Skin of body (tissue), 1 donor: ENCODE measurements at regions not wholly inside any gene's neighbourhood (a gene's known extent, or its start where the extent isn't known, plus 50 kb on each side); places are given as distances from the start of the nearest gene placed in this dataset.
"Not testable (repeated sequence)": the region's sequence is repeated elsewhere in the genome, so short reads cannot be mapped to it uniquely, and the experiment has no call there.

Experiments
- DNase-seq: peaks from one replicate; lab custom pipeline; 2025; lab: John Stamatoyannopoulos, UW

- DNase-seq = no peak
Measured at GRCh38 chr13:93017493-93018112, 209.0 kb upstream of the GPC6 start.

- DNase-seq = no peak
Measured at GRCh38 chr13:93023929-93024328, 202.7 kb upstream of the GPC6 start.

- DNase-seq = no peak
Measured at GRCh38 chr13:93025984-93026383, 200.6 kb upstream of the GPC6 start.

GRCh38 chr13:93029536-93029935 is 197.1 kb upstream of the GPC6 start:
- DNase-seq = no peak

- no peak for DNase-seq
Measured at GRCh38 chr13:93036380-93036779, 190.2 kb upstream of the GPC6 start.

- no peak for DNase-seq
Measured at GRCh38 chr13:93037780-93038179, 188.8 kb upstream of the GPC6 start.

GRCh38 chr13:93038187-93038586 is 188.4 kb upstream of the GPC6 start:
- no peak for DNase-seq

- no peak for DNase-seq
Measured at GRCh38 chr13:93039131-93039530, 187.5 kb upstream of the GPC6 start.

GRCh38 chr13:93041566-93041965 is 185.0 kb upstream of the GPC6 start:
- DNase-seq = not testable (repeated sequence)

GRCh38 chr13:93045836-93046235 is 180.8 kb upstream of the GPC6 start:
- DNase-seq = no peak

GRCh38 chr13:93055233-93055632 is 171.4 kb upstream of the GPC6 start:
- DNase-seq = no peak

GRCh38 chr13:93058301-93058700 is 168.3 kb upstream of the GPC6 start:
- no peak for DNase-seq

GRCh38 chr13:93060144-93060543 is 166.5 kb upstream of the GPC6 start:
- DNase-seq = no peak

GRCh38 chr13:93066187-93066586 is 160.4 kb upstream of the GPC6 start:
- DNase-seq = no peak

- no peak for DNase-seq
Measured at GRCh38 chr13:93079294-93079693, 147.3 kb upstream of the GPC6 start.

GRCh38 chr13:93080166-93080565 is 146.4 kb upstream of the GPC6 start:
- no peak for DNase-seq

- DNase-seq = no peak
Measured at GRCh38 chr13:93080587-93080986, 146.0 kb upstream of the GPC6 start.

- no peak for DNase-seq
Measured at GRCh38 chr13:93086329-93086728, 140.3 kb upstream of the GPC6 start.

GRCh38 chr13:93098972-93099371 is 127.6 kb upstream of the GPC6 start:
- DNase-seq = no peak

GRCh38 chr13:93101226-93101734 is 125.3 kb upstream of the GPC6 start:
- no peak for DNase-seq

GRCh38 chr13:93104270-93104669 is 122.3 kb upstream of the GPC6 start:
- no peak for DNase-seq

GRCh38 chr13:93108111-93108601 is 118.5 kb upstream of the GPC6 start:
- DNase-seq = no peak

GRCh38 chr13:93116809-93117208 is 109.8 kb upstream of the GPC6 start:
- DNase-seq = no peak
